HepG2 (cell line): ENCODE measurements at regions not wholly inside any gene's neighbourhood (a gene's known extent, or its start where the extent isn't known, plus 50 kb on each side); places are given as distances from the start of the nearest gene placed in this dataset.

Source experiments
- KDM6A ChIP-seq: IDR thresholded peaks from 2 replicates; pipeline ENCODE4 v1.6.1; 2016; ENCODE audit warnings: low read depth
- RELA ChIP-seq: sonication (generic); formaldehyde crosslinking; IDR thresholded peaks from 2 replicates; pipeline ENCODE4 v1.4.0; 2020; ENCODE audit warnings: missing genetic modification reagents
- TBP ChIP-seq: sonication (generic); formaldehyde crosslinking; IDR thresholded peaks from 2 replicates; pipeline ENCODE4 v1.5.0; 2020; ENCODE audit warnings: missing genetic modification reagents
- ZNF317 ChIP-seq: sonication (generic); formaldehyde crosslinking; IDR thresholded peaks from 2 replicates; pipeline ENCODE4 v1.5.0; 2020; ENCODE audit warnings: mild to moderate bottlenecking, missing genetic modification reagents
- TF ChIP-seq, protein P1 (sequence below): sonication (generic); formaldehyde crosslinking; IDR thresholded peaks from 2 replicates; pipeline ENCODE4 v1.5.0; 2020; ENCODE audit warnings: mild to moderate bottlenecking, missing genetic modification reagents, moderate library complexity

DNA sequence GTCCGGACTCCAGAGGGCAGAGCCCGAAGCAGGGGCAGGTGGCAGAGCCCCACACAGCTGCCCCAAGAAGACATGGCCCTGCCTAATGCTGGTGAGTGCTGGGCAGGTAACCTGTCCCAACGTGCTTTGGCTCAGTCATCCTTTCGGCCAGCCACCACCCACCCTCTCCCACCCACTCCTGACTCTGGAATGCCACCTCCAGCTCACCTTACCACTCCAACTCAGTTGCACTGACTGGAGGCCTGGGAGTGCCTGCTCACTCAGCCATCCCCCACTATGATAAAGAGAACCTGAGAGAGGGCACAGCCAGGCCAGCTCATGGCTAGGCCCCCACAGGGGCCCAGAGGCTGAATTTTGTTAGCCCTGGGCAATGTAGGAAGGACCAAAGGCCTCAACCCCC, 53.8 kb upstream of the MPEG1 start:
- TF ChIP-seq, protein P1, sequence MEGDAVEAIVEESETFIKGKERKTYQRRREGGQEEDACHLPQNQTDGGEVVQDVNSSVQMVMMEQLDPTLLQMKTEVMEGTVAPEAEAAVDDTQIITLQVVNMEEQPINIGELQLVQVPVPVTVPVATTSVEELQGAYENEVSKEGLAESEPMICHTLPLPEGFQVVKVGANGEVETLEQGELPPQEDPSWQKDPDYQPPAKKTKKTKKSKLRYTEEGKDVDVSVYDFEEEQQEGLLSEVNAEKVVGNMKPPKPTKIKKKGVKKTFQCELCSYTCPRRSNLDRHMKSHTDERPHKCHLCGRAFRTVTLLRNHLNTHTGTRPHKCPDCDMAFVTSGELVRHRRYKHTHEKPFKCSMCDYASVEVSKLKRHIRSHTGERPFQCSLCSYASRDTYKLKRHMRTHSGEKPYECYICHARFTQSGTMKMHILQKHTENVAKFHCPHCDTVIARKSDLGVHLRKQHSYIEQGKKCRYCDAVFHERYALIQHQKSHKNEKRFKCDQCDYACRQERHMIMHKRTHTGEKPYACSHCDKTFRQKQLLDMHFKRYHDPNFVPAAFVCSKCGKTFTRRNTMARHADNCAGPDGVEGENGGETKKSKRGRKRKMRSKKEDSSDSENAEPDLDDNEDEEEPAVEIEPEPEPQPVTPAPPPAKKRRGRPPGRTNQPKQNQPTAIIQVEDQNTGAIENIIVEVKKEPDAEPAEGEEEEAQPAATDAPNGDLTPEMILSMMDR (CRISPR knock-in tag): no peak
- TF ChIP-seq RELA (CRISPR knock-in tag) (no peak), TBP (CRISPR knock-in tag) (no peak), ZNF317 (CRISPR knock-in tag) (no peak), KDM6A (CRISPR knock-in tag) (no peak)
